Middle frontal gyrus (tissue), 1 donor: ENCODE measurements at regions not wholly inside any gene's neighbourhood (a gene's known extent, or its start where the extent isn't known, plus 50 kb on each side); places are given as distances from the start of the nearest gene placed in this dataset.

Experiments
- DNase-seq: peaks from one replicate; pipeline ENCODE4 v3.0.0-alpha.2; 2015; ENCODE audit warnings: low spot score; ENCODE audit errors: extremely low spot score

GRCh38 chr6:21808045-21808470 lies 214.5 kb downstream of the SOX4 start:
- no peak for DNase-seq

GRCh38 chr6:21808551-21809242 lies 215.1 kb downstream of the SOX4 start:
- no peak for DNase-seq

- no peak for DNase-seq
Observed at GRCh38 chr6:21811484-21811883, 217.9 kb downstream of the SOX4 start.

GRCh38 chr6:21816231-21816630 lies 222.7 kb downstream of the SOX4 start:
- DNase-seq, result no peak

- DNase-seq, result no peak
Observed at GRCh38 chr6:21820442-21820841, 226.9 kb downstream of the SOX4 start.

GRCh38 chr6:21823371-21823770 lies 229.8 kb downstream of the SOX4 start:
- no peak for DNase-seq

- DNase-seq, result no peak
Observed at GRCh38 chr6:21824431-21825177, 231.1 kb downstream of the SOX4 start.

GRCh38 chr6:21826023-21826422 lies 232.5 kb downstream of the SOX4 start:
- DNase-seq, result no peak

- DNase-seq, result no peak
Observed at GRCh38 chr6:21826904-21827303, 233.4 kb downstream of the SOX4 start.

- DNase-seq, result no peak
Observed at GRCh38 chr6:21827425-21828202, 234.1 kb downstream of the SOX4 start.

- no peak for DNase-seq
Observed at GRCh38 chr6:21828704-21829103, 235.2 kb downstream of the SOX4 start.

- DNase-seq, result no peak
Observed at GRCh38 chr6:21829126-21829525, 235.6 kb downstream of the SOX4 start.

GRCh38 chr6:21831521-21832291 lies 238.2 kb downstream of the SOX4 start:
- no peak for DNase-seq

GRCh38 chr6:21836277-21836676 lies 242.7 kb downstream of the SOX4 start:
- no peak for DNase-seq

- no peak for DNase-seq
Observed at GRCh38 chr6:21836772-21837425, 243.3 kb downstream of the SOX4 start.

- DNase-seq, result no peak
Observed at GRCh38 chr6:21840428-21840827, 246.9 kb downstream of the SOX4 start.

GRCh38 chr6:21842875-21843645 lies 249.5 kb downstream of the SOX4 start:
- no peak for DNase-seq

- DNase-seq, result no peak
Observed at GRCh38 chr6:21844120-21844917, 250.8 kb downstream of the SOX4 start.

GRCh38 chr6:21845018-21845417 lies 251.5 kb downstream of the SOX4 start:
- DNase-seq, result peak; percentile 47
